ENCODE measurements at regions not wholly inside any gene's neighbourhood (a gene's known extent, or its start where the extent isn't known, plus 50 kb on each side); places are given as distances from the start of the nearest gene placed in this dataset.

DNA sequence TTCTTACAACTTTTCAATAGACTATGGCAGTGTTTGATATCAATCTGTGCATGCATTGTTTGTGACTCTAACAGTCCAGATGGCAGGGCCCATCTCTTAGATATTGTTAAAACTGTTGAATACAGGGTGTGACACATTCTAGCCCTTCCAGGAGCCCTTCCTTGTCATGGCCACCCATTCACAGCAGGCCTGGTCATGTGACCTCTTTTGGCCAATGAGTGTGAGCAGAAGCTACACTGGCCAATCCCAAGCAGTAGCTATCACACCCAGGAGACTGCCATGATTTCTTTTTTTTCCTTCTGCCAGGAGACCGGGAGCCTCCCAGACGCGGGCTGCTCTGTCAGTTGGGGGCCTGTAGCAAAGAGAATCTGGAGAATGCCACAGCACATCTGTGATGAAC is 655.4 kb upstream of the MKI67 start:
- Histone ChIP-seq H3K27ac (ENCODE audit: low read depth in 1 of 2, low read length in 1 of 2) (no peak overlapping the region), H3K27me3 (ENCODE audit: control insufficient read depth in 2 of 2, insufficient read depth in 1 of 2, low read length in 1 of 2) (no peaks in the 10 kb centered on the region), H3K4me3 (ENCODE audit: low read length in 2 of 2) (no peak overlapping the region), H3K4me1 (ENCODE audit: control insufficient read depth in 2 of 2, insufficient read depth in 2 of 2, low read length in 2 of 2) (no peaks in the 10 kb centered on the region), H3K9me3 (ENCODE audit: control insufficient read depth in 2 of 2, insufficient read depth in 1 of 2, low read length in 1 of 2) (no peaks in the 10 kb centered on the region), H3K36me3 (ENCODE audit: control insufficient read depth in 2 of 2, insufficient read depth in 2 of 2, low read length in 1 of 2) (no peaks in the 10 kb centered on the region)
- 77% methylated on average over 3 of the region's 3 CpGs for WGBS
- no peak for DNase-seq (ENCODE audit: low read depth in 6 of 9, low spot score in 9 of 9)

DNA sequence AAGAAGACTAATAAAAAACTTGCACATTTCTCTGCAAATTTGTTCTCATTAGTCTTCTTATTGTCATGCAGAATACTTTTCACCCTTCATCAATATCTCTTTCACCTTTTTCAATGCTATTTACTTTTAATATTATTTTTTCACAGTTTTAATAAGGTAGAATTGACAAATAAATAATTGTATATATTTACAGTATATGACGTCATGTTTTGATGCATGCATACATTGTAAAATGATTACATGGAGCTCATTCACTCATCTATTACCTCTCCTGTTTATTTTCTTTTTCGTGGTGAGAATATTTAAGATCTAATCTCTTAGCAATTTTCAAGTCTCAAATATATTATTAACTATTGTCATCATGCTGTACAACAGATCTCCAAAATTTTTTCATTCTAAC is 658.2 kb upstream of the MKI67 start:
- no peak for DNase-seq (ENCODE audit: low read depth in 6 of 9, low spot score in 9 of 9)
- H3K36me3 ChIP-seq (ENCODE audit: control insufficient read depth in 2 of 2, insufficient read depth in 2 of 2, low read length in 1 of 2): no peaks in the 10 kb centered on the region
- no peaks in the 10 kb centered on the region for H3K27me3 ChIP-seq (ENCODE audit: control insufficient read depth in 2 of 2, insufficient read depth in 1 of 2, low read length in 1 of 2)
- H3K9me3 ChIP-seq (ENCODE audit: control insufficient read depth in 2 of 2, insufficient read depth in 1 of 2, low read length in 1 of 2): no peaks in the 10 kb centered on the region
- no peak overlapping the region for H3K27ac ChIP-seq (ENCODE audit: low read depth in 1 of 2, low read length in 1 of 2)
- H3K4me1 ChIP-seq (ENCODE audit: control insufficient read depth in 2 of 2, insufficient read depth in 2 of 2, low read length in 2 of 2): no peaks in the 10 kb centered on the region
- 88% methylated on average over 2 of the region's 2 CpGs for WGBS
- H3K4me3 ChIP-seq (ENCODE audit: low read length in 2 of 2): no peak overlapping the region

DNA sequence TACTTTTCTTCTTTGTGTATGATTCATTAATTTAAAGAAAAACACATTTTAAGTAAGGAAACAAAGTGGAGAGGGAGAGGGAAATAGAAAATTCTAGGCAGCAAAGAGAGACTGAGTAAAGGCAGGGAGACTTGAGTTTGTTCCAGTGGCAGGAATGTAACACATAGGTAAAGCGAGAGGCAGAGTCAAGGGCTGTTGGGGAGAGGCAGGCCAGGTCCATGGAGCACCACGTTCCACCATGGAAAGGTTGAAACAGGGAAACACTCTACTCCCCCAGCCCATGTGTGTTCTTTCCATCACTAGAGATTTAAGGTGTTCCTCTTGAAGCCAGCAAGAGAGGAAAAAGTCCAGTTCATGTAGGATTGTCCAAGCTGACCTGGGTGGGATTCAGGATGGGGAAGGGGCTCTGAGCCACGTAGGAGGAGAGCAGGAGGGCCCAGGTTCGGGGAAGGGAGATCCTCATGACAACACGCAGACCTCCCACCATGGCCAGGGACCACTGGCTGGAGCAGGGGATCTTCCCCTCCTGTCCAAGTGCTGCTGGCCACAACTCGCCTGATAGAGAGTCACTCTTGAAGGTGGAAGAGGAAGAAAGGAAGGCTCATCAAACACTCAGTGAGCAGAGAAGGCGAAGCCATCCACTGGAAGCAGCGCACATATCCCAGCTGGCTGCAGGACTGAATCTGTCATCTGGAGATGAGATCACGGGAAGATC is 666.4 kb upstream of the MKI67 start:
- Histone ChIP-seq H3K36me3 (ENCODE audit: control insufficient read depth in 2 of 2, insufficient read depth in 2 of 2, low read length in 1 of 2) (no peaks in the 10 kb centered on the region), H3K4me3 (ENCODE audit: low read length in 2 of 2) (no peak overlapping the region), H3K9me3 (ENCODE audit: control insufficient read depth in 2 of 2, insufficient read depth in 1 of 2, low read length in 1 of 2) (no peaks in the 10 kb centered on the region), H3K4me1 (ENCODE audit: control insufficient read depth in 2 of 2, insufficient read depth in 2 of 2, low read length in 2 of 2) (no peaks in the 10 kb centered on the region), H3K27me3 (ENCODE audit: control insufficient read depth in 2 of 2, insufficient read depth in 1 of 2, low read length in 1 of 2) (no peaks in the 10 kb centered on the region), H3K27ac (ENCODE audit: low read depth in 1 of 2, low read length in 1 of 2) (no peak overlapping the region)
- DNase-seq (ENCODE audit: low read depth in 6 of 9, low spot score in 9 of 9): no peak
- 88% methylated on average over 9 of the region's 9 CpGs for WGBS

DNA sequence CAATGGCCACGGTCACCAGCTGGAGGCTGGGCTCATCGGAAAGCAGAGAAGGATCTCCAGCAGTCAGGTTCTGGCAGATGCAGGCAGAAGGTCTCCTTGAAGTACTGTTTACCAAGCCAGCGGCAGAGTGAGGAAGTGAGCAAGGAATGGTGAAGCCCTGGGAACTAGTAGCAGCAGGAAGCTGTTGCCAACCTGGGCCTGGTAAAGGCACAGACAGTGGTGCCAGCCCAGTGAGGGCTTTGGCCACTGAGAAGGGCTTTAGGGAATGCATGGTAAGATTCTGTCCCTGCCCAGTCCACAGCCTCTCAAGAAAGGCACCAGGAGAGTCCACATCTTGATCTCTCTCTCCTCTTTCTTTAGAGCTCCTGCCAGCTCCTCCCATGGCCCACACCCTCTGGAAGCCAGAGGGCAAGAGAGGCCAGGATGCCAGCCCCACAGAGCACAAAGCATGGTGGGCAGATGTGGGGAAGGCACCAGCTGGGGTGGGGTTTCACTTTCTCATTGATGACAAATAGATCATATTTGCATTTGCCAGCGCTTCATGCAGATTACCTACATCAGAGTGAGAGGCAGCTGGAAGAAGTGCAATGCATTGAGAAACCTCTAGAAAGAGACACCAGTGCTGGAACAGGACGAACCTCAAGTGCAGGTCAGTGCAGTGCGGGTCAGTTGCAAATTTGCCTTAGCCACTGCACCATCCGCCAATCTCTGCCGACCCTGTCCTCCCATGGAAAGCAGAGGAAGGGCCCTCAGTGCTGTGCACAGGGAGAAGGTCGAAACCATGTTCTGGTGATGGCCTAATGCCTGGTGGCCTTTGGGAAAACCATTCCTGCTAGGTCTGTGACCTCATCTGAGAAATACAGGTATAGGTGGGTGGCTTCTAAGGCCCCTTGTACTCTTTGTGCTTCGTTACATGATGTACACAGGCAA is 667.8 kb upstream of the MKI67 start:
- Histone ChIP-seq H3K4me1 (ENCODE audit: control insufficient read depth in 2 of 2, insufficient read depth in 2 of 2, low read length in 2 of 2) (no peaks in the 10 kb centered on the region), H3K27ac (ENCODE audit: low read depth in 1 of 2, low read length in 1 of 2) (no peak overlapping the region)
- 90% methylated on average over 10 of the region's 10 CpGs for WGBS

DNA sequence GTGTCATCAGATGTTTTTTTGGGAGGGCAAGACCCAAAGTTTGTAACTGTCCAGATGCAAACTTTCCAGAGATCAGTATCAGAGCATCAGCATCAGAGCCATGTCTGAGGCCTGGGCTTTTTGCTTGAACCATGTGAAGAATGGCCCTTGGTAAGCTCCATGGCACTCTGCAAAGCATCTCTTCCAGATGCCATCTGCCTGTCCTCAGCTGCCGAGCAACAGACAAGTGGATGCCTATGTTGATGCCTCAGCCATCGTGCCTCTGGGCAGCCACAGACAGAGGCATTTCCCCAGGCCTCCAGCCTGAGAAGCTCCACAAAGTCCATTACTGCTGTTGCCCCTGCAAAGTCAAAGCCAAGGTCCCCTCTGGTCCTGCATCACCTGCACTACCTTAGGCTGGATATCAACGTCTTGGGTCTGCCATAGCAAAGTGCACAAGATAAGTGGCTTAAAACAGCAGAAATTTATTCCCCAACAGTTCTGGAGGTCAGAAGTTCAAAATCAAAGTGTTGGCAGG is 670.2 kb upstream of the MKI67 start:
- H3K4me1 ChIP-seq (ENCODE audit: control insufficient read depth in 2 of 2, insufficient read depth in 2 of 2, low read length in 2 of 2): no peaks in the 10 kb centered on the region
- no peak for DNase-seq (ENCODE audit: low read depth in 6 of 9, low spot score in 9 of 9)
- no peak overlapping the region for H3K4me3 ChIP-seq (ENCODE audit: low read length in 2 of 2)
- H3K27ac ChIP-seq (ENCODE audit: low read depth in 1 of 2, low read length in 1 of 2): no peak overlapping the region
- no peaks in the 10 kb centered on the region for H3K27me3 ChIP-seq (ENCODE audit: control insufficient read depth in 2 of 2, insufficient read depth in 1 of 2, low read length in 1 of 2)
- H3K36me3 ChIP-seq (ENCODE audit: control insufficient read depth in 2 of 2, insufficient read depth in 2 of 2, low read length in 1 of 2): no peaks in the 10 kb centered on the region
- H3K9me3 ChIP-seq (ENCODE audit: control insufficient read depth in 2 of 2, insufficient read depth in 1 of 2, low read length in 1 of 2): no peaks in the 10 kb centered on the region
- WGBS: 87% methylated on average over 3 of the region's 3 CpGs

More for the DNA sequence above, 667.8 kb upstream of the MKI67 start:
- H3K9me3 ChIP-seq (ENCODE audit: control insufficient read depth in 2 of 2, insufficient read depth in 1 of 2, low read length in 1 of 2): no peaks in the 10 kb centered on the region
- H3K27me3 ChIP-seq (ENCODE audit: control insufficient read depth in 2 of 2, insufficient read depth in 1 of 2, low read length in 1 of 2): no peaks in the 10 kb centered on the region
- no peaks in the 10 kb centered on the region for H3K36me3 ChIP-seq (ENCODE audit: control insufficient read depth in 2 of 2, insufficient read depth in 2 of 2, low read length in 1 of 2)
- H3K4me3 ChIP-seq (ENCODE audit: low read length in 2 of 2): no peak overlapping the region
- DNase-seq (ENCODE audit: low read depth in 6 of 9, low spot score in 9 of 9): no peak

DNA sequence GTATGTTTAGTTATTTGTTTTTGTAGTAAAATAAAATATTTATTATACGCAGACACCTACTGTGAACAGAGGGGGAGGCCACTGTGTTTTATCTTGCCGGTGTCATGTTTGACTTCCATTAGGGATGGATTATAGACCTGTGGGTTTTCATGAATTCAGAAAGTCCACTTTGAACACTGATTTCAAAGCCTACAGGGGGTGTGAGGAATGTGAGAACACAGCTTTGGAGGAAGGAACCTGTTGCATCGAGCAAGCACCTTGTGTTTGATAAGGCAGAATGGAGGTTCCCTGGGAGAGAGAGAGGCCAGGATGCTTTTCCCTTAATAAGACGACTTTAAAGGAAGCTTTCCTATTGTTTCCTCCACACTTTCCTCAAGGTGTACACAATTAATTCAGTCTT is 665.0 kb upstream of the MGMT start:
- Histone ChIP-seq H3K36me3 (ENCODE audit: control insufficient read depth in 2 of 2, insufficient read depth in 2 of 2, low read length in 1 of 2) (no peaks in the 10 kb centered on the region), H3K27ac (ENCODE audit: low read depth in 1 of 2, low read length in 1 of 2) (no peak overlapping the region), H3K4me3 (ENCODE audit: low read length in 2 of 2) (no peak overlapping the region), H3K4me1 (ENCODE audit: control insufficient read depth in 2 of 2, insufficient read depth in 2 of 2, low read length in 2 of 2) (no peaks in the 10 kb centered on the region), H3K27me3 (ENCODE audit: control insufficient read depth in 2 of 2, insufficient read depth in 1 of 2, low read length in 1 of 2) (no peaks in the 10 kb centered on the region), H3K9me3 (ENCODE audit: control insufficient read depth in 2 of 2, insufficient read depth in 1 of 2, low read length in 1 of 2) (no peaks in the 10 kb centered on the region)
- no peak for DNase-seq (ENCODE audit: low read depth in 6 of 9, low spot score in 9 of 9)
- 83% methylated on average over 4 of the region's 4 CpGs for WGBS

DNA sequence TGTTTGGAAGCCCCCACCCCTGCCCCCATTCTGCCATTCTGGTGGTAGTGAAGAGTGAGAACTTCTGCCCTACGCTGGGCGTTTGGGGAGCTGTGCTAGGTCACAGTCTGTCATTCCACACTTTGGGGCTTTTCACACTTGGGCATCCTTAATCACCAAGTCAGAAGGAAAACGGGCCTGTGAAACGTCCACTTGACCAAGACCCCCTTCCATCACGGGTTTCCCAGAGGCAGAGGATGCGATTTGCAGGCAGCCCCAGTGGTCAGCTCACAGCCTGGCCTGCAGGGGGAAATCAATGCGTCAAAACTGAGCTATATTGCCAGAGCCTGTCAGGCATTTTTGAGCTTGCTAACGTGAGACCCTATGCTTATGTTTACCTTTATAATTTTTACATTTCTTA is 663.3 kb upstream of the MGMT start:
- no peak for DNase-seq (ENCODE audit: low read depth in 6 of 9, low spot score in 9 of 9)
- WGBS: 63% methylated on average over 8 of the region's 8 CpGs

DNA sequence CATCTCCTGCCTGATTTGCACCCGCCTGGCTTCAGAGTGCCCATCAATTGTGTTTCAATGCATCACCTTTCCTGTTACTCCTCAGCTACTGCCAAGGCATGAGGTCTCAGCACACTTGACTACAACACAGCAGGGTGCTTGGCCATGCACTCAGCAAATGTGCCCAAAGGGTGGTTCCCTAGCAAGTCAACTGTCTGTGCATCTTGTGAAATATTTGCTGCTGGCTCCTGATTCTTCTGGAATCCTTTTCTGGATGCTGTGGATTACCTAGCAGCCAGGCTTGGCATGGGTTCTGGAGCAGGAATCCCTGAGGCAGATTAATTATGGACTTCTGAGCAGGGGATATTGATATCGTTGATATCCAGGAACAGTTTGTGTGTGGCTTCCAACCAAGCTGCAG is 662.6 kb upstream of the MGMT start:
- DNase-seq (ENCODE audit: low read depth in 6 of 9, low spot score in 9 of 9): no peak
- no peaks in the 10 kb centered on the region for H3K36me3 ChIP-seq (ENCODE audit: control insufficient read depth in 2 of 2, insufficient read depth in 2 of 2, low read length in 1 of 2)
- H3K9me3 ChIP-seq (ENCODE audit: control insufficient read depth in 2 of 2, insufficient read depth in 1 of 2, low read length in 1 of 2): no peaks in the 10 kb centered on the region
- 93% methylated on average over 2 of the region's 2 CpGs for WGBS
- H3K4me1 ChIP-seq (ENCODE audit: control insufficient read depth in 2 of 2, insufficient read depth in 2 of 2, low read length in 2 of 2): no peaks in the 10 kb centered on the region
- H3K27ac ChIP-seq (ENCODE audit: low read depth in 1 of 2, low read length in 1 of 2): no peak overlapping the region
- H3K4me3 ChIP-seq (ENCODE audit: low read length in 2 of 2): no peak overlapping the region
- no peaks in the 10 kb centered on the region for H3K27me3 ChIP-seq (ENCODE audit: control insufficient read depth in 2 of 2, insufficient read depth in 1 of 2, low read length in 1 of 2)

More for the DNA sequence above, 663.3 kb upstream of the MGMT start:
- Histone ChIP-seq H3K9me3 (ENCODE audit: control insufficient read depth in 2 of 2, insufficient read depth in 1 of 2, low read length in 1 of 2) (no peaks in the 10 kb centered on the region), H3K27ac (ENCODE audit: low read depth in 1 of 2, low read length in 1 of 2) (no peak overlapping the region), H3K27me3 (ENCODE audit: control insufficient read depth in 2 of 2, insufficient read depth in 1 of 2, low read length in 1 of 2) (no peaks in the 10 kb centered on the region), H3K4me1 (ENCODE audit: control insufficient read depth in 2 of 2, insufficient read depth in 2 of 2, low read length in 2 of 2) (no peaks in the 10 kb centered on the region), H3K36me3 (ENCODE audit: control insufficient read depth in 2 of 2, insufficient read depth in 2 of 2, low read length in 1 of 2) (no peaks in the 10 kb centered on the region), H3K4me3 (ENCODE audit: low read length in 2 of 2) (no peak overlapping the region)

DNA sequence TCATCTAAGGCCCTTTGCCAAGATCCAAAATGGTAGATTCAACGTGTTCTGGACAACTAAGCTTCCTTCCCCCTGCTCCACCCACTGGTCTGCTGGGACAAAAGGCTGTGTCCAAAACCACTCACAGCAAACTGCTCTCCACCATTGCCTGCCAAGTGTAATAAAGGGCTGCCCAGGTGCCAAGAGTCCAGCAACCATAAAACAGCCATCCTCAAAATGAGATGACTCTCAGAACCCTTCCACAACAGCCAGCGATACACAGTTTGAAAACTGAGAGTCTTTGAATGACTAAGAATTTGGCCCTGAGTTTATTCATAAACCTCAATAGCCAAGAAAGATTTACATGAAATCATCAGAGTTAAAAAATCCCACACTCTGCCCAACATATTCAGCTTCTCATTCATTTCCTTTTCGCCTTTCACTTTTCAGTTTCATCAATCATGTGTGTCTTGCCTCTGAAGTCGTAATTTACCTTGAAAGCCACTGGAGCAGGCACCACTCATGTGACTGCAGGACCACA is 658.1 kb upstream of the MGMT start:
- Histone ChIP-seq H3K27ac (ENCODE audit: low read depth in 1 of 2, low read length in 1 of 2) (no peak overlapping the region), H3K27me3 (ENCODE audit: control insufficient read depth in 2 of 2, insufficient read depth in 1 of 2, low read length in 1 of 2) (no peaks in the 10 kb centered on the region), H3K4me3 (ENCODE audit: low read length in 2 of 2) (no peak overlapping the region), H3K36me3 (ENCODE audit: control insufficient read depth in 2 of 2, insufficient read depth in 2 of 2, low read length in 1 of 2) (no peaks in the 10 kb centered on the region), H3K9me3 (ENCODE audit: control insufficient read depth in 2 of 2, insufficient read depth in 1 of 2, low read length in 1 of 2) (no peaks in the 10 kb centered on the region), H3K4me1 (ENCODE audit: control insufficient read depth in 2 of 2, insufficient read depth in 2 of 2, low read length in 2 of 2) (no peaks in the 10 kb centered on the region)
- 80% methylated on average over 4 of the region's 4 CpGs for WGBS
- no peak for DNase-seq (ENCODE audit: low read depth in 6 of 9, low spot score in 9 of 9)

Measured in thymus (tissue), 11 donors.